Endothelial cell of umbilical vein (primary cell): ENCODE measurements at regions not wholly inside any gene's neighbourhood (a gene's known extent, or its start where the extent isn't known, plus 50 kb on each side); places are given as distances from the start of the nearest gene placed in this dataset.
"Not testable (repeated sequence)": the region's sequence is repeated elsewhere in the genome, so short reads cannot be mapped to it uniquely, and the experiment has no call there.

Source experiments
- BruUV-seq: library from RNA; stranded (reverse); fragments of 400-500 nt; replicated peaks from 2 replicates; lab custom pipeline; 2021; lab: Mats Ljungman, UMichigan
- CTCF ChIA-PET: fragments of 300-600, 350-600 bp; sonication (Branson Sonifier 250); formaldehyde crosslinking; loops from one replicate; lab custom pipeline; 2021; ENCODE audit warnings: antibody characterized with exemption, inconsistent platforms; lab: Charles Lee
- POLR2A ChIA-PET: fragments of 300-600, 350-600 bp; sonication (Branson Sonifier 250); formaldehyde crosslinking; loops from one replicate; lab custom pipeline; 2021; ENCODE audit warnings: antibody characterized with exemption, inconsistent platforms; lab: Charles Lee
- DNase-seq: peaks from one replicate; pipeline ENCODE4 v3.0.0-alpha.2; 2011; ENCODE audit warnings: low read depth, low spot score
- FAIRE-seq: peaks from 2 replicates; lab custom pipeline; 2011; peaks lifted over from hg19 to GRCh38; lab: Jason Lieb, UNC
- H2AFZ ChIP-seq: 2 replicates; pipeline ENCODE4 v1.6.0; 2012; ENCODE audit warnings: low read depth, low read length, control low read depth, inconsistent platforms
- H3K27ac ChIP-seq: 2 replicates; pipeline ENCODE4 v1.5.1; 2011; ENCODE audit warnings: low read depth, mild to moderate bottlenecking, control low read depth, low read length, moderate library complexity; ENCODE audit not compliant: insufficient read depth
- H3K27me3 ChIP-seq, 2 experiments: 2 replicates each; pipeline versions ENCODE4 v1.6.0 to v1.6.1; 2011; ENCODE audit warnings: low read length in 2 of 2, mixed read lengths in 1 of 2; ENCODE audit not compliant: control insufficient read depth in 2 of 2, insufficient read depth in 2 of 2
- H3K36me3 ChIP-seq, 2 experiments: 2 replicates in 1 of 2; 3 replicates in 1 of 2; pipeline ENCODE4 v1.5.1; 2011; ENCODE audit warnings: low read length in 2 of 2, mild to moderate bottlenecking in 1 of 2, moderate library complexity in 1 of 2; ENCODE audit not compliant: control insufficient read depth in 2 of 2, insufficient read depth in 2 of 2; ENCODE audit errors: extremely low read depth in 1 of 2
- H3K4me1 ChIP-seq: 3 replicates; pipeline ENCODE4 v1.5.1; 2011; ENCODE audit warnings: mild to moderate bottlenecking, low read length; ENCODE audit not compliant: control insufficient read depth, insufficient read depth; ENCODE audit errors: extremely low read depth
- H3K4me2 ChIP-seq: 2 replicates; pipeline ENCODE4 v1.6.1; 2011; ENCODE audit warnings: low read length, control low read depth, mixed read lengths; ENCODE audit not compliant: insufficient read depth
- H3K4me3 ChIP-seq, 3 experiments: fragments of 200-600 bp in 1 of 3; sonication (generic), shearing (Covaris generic) in 1 of 3; replicated peaks in 1 of 3; 2 replicates each; pipeline ENCODE4 v1.5.1; 2011 to 2016; ENCODE audit warnings: control low read depth in 3 of 3, low read length in 3 of 3, mild to moderate bottlenecking in 2 of 3, inconsistent platforms in 1 of 3, low read depth in 1 of 3, moderate library complexity in 1 of 3; ENCODE audit not compliant: insufficient read depth in 1 of 3
- H3K79me2 ChIP-seq: 2 replicates; pipeline ENCODE4 v1.6.0; 2012; ENCODE audit warnings: low read length, inconsistent platforms; ENCODE audit not compliant: control insufficient read depth, insufficient read depth
- H3K9ac ChIP-seq: replicated peaks from 2 replicates; pipeline ENCODE3; 2011; ENCODE audit warnings: low read length, control low read depth; ENCODE audit not compliant: insufficient read depth; ENCODE audit errors: extremely low read depth
- H3K9me1 ChIP-seq: replicated peaks from 3 replicates; pipeline ENCODE4 v1.6.0; 2011; ENCODE audit warnings: mild to moderate bottlenecking, low read length; ENCODE audit not compliant: control insufficient read depth, insufficient read depth; ENCODE audit errors: extremely low read depth
- H3K9me3 ChIP-seq: replicated peaks from 2 replicates; pipeline ENCODE4 v1.5.1; 2012; ENCODE audit warnings: low read length, inconsistent platforms; ENCODE audit not compliant: control insufficient read depth, insufficient read depth
- H4K20me1 ChIP-seq: replicated peaks from 2 replicates; pipeline ENCODE3; 2011; ENCODE audit warnings: mild to moderate bottlenecking, low read length; ENCODE audit not compliant: control insufficient read depth, insufficient read depth; ENCODE audit errors: extremely low read depth
- dilution Hi-C: fragments of 300-500 bp; cut with MboI; formaldehyde crosslinking; loops from one replicate; pipeline ENCODE4 v1.15.0; 2019; ENCODE audit warnings: low sequenced_read_pairs; ENCODE audit not compliant: extremely low pct_ligation_motif_present
- intact Hi-C: fragments of 100-400 bp; cut with micrococcal nuclease; formaldehyde crosslinking; loops from one replicate; pipeline ENCODE4 v1.10.0; 2022

DNA sequence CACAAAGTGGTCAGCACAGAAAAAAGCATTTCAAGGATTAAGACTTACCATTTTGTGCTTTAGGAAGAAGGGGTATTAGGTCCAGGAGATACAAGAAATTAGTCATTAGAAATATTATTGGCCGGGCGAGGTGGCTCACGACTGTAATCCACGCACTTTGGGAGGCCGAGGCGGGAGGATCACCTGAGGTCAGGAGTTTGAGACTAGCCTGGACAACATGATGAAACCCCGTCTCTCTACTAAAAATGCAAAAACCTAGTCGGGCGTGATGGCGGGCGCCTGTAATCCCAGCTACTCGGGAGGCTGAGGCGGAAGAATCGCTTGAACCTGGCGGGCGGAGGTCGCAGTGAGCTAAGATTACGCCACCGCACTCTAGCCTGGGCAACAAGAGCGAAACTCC lies 111.0 kb downstream of the DDX11 start:
- POLR2A ChIA-PET, H2AFZ ChIP-seq, H3K4me3 ChIP-seq, H3K4me1 ChIP-seq, CTCF ChIA-PET, H3K27me3 ChIP-seq, H3K9ac ChIP-seq, H3K9me3 ChIP-seq, H3K9me1 ChIP-seq, FAIRE-seq, BruUV-seq, H3K36me3 ChIP-seq, H3K79me2 ChIP-seq, DNase-seq, H4K20me1 ChIP-seq, intact Hi-C loops, dilution Hi-C loops, H3K4me2 ChIP-seq, H3K27ac ChIP-seq: not testable (repeated sequence)

DNA sequence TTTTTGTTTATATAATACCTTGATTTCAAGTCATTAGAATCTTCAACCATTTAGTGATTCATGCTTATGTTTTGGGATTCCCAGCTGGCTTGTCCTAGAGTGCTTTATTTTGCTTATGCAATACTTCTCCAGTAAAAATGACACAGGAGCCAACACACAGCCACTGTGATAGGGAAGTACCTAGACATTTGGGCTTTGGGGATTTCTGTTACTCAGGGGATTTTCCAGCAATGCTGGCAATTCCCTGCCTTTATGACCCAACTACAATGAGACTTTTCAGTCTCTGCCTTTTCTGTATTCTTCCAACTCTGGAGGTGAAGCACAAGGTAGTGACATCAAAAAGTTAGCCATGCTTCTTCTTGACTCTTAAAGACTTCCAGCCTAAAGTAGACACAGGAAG lies 119.0 kb downstream of the DDX11 start:
- H3K36me3 ChIP-seq, POLR2A ChIA-PET, H3K4me2 ChIP-seq, H3K4me3 ChIP-seq, H3K9me1 ChIP-seq, H3K4me1 ChIP-seq, DNase-seq, CTCF ChIA-PET, H2AFZ ChIP-seq, H3K9me3 ChIP-seq, H4K20me1 ChIP-seq, BruUV-seq, dilution Hi-C loops, H3K27ac ChIP-seq, H3K27me3 ChIP-seq, intact Hi-C loops, FAIRE-seq, H3K79me2 ChIP-seq, H3K9ac ChIP-seq: not testable (repeated sequence)

DNA sequence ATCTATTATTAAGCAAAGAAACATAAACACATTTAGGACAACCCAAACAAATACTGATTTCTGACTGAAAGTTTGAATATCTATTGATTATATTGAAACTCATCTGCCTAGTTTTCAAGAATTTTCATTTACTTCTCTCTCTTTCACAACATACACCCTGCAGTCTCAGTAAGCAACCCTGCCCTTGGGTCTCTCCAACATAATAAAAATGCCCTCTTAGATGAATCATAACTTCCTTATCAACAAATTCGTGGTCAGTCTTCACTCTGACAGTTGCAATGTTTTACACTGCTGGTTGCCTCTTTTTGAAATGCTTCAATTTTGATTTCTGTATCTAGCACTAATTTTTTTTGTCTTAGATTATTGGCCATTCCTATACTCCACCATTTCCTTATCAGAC lies 122.0 kb downstream of the DDX11 start:
- dilution Hi-C loops, H3K9ac ChIP-seq, intact Hi-C loops, H3K9me3 ChIP-seq, BruUV-seq, H3K27ac ChIP-seq, H3K9me1 ChIP-seq, H3K36me3 ChIP-seq, H2AFZ ChIP-seq, H4K20me1 ChIP-seq, H3K4me2 ChIP-seq, H3K4me1 ChIP-seq, POLR2A ChIA-PET, H3K79me2 ChIP-seq, H3K27me3 ChIP-seq, CTCF ChIA-PET, H3K4me3 ChIP-seq: not testable (repeated sequence)
- FAIRE-seq (peak; percentile 68), DNase-seq (peak; percentile 22)

DNA sequence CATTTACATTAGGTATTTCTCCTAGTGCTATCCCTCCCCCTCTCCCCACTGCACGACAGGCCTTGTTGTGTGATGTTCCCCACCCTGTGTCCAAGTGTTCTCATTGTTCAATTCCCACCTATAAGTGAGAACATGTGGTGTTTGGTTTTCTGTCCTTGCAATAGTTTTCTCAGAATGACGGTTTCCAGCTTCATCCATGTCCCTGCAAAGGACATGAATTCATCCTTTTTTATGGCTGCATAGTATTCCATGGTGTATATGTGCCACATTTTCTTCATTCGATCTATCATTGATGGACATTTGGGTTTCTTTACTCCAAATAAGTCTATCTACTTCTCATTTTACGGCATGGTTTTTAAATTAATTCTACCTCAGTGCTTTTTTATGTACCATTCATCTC lies 125.8 kb downstream of the DDX11 start:
- H3K9ac ChIP-seq, POLR2A ChIA-PET, H3K36me3 ChIP-seq, DNase-seq, dilution Hi-C loops, H3K79me2 ChIP-seq, H3K4me3 ChIP-seq, CTCF ChIA-PET, H3K9me3 ChIP-seq, FAIRE-seq, H2AFZ ChIP-seq, intact Hi-C loops, H4K20me1 ChIP-seq, H3K4me2 ChIP-seq, H3K27ac ChIP-seq, H3K9me1 ChIP-seq, H3K4me1 ChIP-seq, BruUV-seq: not testable (repeated sequence)
- peaks cover 10 to 14% of the 10 kb centered on the region in 2 experiments for H3K27me3 ChIP-seq
